ENCODE measurements at regions not wholly inside any gene's neighbourhood (a gene's known extent, or its start where the extent isn't known, plus 50 kb on each side); places are given as distances from the start of the nearest gene placed in this dataset.

GRCh38 chr16:73823205-73823849 lies 473.3 kb upstream of the PSMD7 start:
- Histone ChIP-seq H3K79me2 (no peaks in the 10 kb centered on the region), H3K27ac (no peak overlapping the region), H3K36me3 (ENCODE audit: control insufficient read depth, insufficient read depth, low read length) (no peaks in the 10 kb centered on the region), H3K9me3 (ENCODE audit: control insufficient read depth, low read length) (no peaks in the 10 kb centered on the region), H3K27me3 (ENCODE audit: control insufficient read depth, insufficient read depth, low read length) (no peaks in the 10 kb centered on the region), H3K4me3 (ENCODE audit: low read depth, low read length) (no peak overlapping the region), H3K4me2 (ENCODE audit: low read length) (no peak overlapping the region), H3K4me1 (no peaks in the 10 kb centered on the region), H3K9ac (no peak overlapping the region), H2AFZ (no peak overlapping the region)
- TF ChIP-seq CTCF (IDR thresholded peaks at IDR 0.05) = no peak

- Histone ChIP-seq H3K9ac (no peak overlapping the region), H3K4me3 (ENCODE audit: low read depth, low read length) (no peak overlapping the region), H3K27ac (no peak overlapping the region), H3K36me3 (ENCODE audit: control insufficient read depth, insufficient read depth, low read length) (no peaks in the 10 kb centered on the region), H3K79me2 (no peaks in the 10 kb centered on the region), H3K27me3 (ENCODE audit: control insufficient read depth, insufficient read depth, low read length) (no peaks in the 10 kb centered on the region), H3K4me2 (ENCODE audit: low read length) (no peak overlapping the region), H3K4me1 (no peaks in the 10 kb centered on the region), H2AFZ (no peak overlapping the region), H3K9me3 (ENCODE audit: control insufficient read depth, low read length) (no peaks in the 10 kb centered on the region)
- TF ChIP-seq CTCF (IDR thresholded peaks at IDR 0.05) = no peak
Observed at GRCh38 chr16:73817526-73818324, 478.9 kb upstream of the PSMD7 start.

- Histone ChIP-seq H3K4me2 (ENCODE audit: low read length) (no peak overlapping the region), H2AFZ (no peak overlapping the region), H3K36me3 (ENCODE audit: control insufficient read depth, insufficient read depth, low read length) (no peaks in the 10 kb centered on the region), H3K27me3 (ENCODE audit: control insufficient read depth, insufficient read depth, low read length) (no peaks in the 10 kb centered on the region), H3K4me3 (ENCODE audit: low read depth, low read length) (no peak overlapping the region), H3K27ac (no peak overlapping the region), H3K79me2 (no peaks in the 10 kb centered on the region), H3K9me3 (ENCODE audit: control insufficient read depth, low read length) (no peaks in the 10 kb centered on the region), H3K4me1 (no peaks in the 10 kb centered on the region), H3K9ac (no peak overlapping the region)
- no peak for TF ChIP-seq CTCF (IDR thresholded peaks at IDR 0.05)
Observed at GRCh38 chr16:73813527-73813926, 483.1 kb upstream of the PSMD7 start.

GRCh38 chr16:73804456-73804855 lies 492.2 kb upstream of the PSMD7 start:
- Histone ChIP-seq H3K9me3 (ENCODE audit: control insufficient read depth, low read length) (no peaks in the 10 kb centered on the region), H3K4me1 (no peaks in the 10 kb centered on the region), H3K36me3 (ENCODE audit: control insufficient read depth, insufficient read depth, low read length) (no peaks in the 10 kb centered on the region), H3K27me3 (ENCODE audit: control insufficient read depth, insufficient read depth, low read length) (no peaks in the 10 kb centered on the region), H3K79me2 (no peaks in the 10 kb centered on the region), H3K9ac (no peak overlapping the region), H3K4me3 (ENCODE audit: low read depth, low read length) (no peak overlapping the region), H2AFZ (no peak overlapping the region), H3K4me2 (ENCODE audit: low read length) (no peak overlapping the region), H3K27ac (no peak overlapping the region)
- TF ChIP-seq CTCF (IDR thresholded peaks at IDR 0.05) = no peak
